ENCODE measurements at regions not wholly inside any gene's neighbourhood (a gene's known extent, or its start where the extent isn't known, plus 50 kb on each side); places are given as distances from the start of the nearest gene placed in this dataset.

DNA sequence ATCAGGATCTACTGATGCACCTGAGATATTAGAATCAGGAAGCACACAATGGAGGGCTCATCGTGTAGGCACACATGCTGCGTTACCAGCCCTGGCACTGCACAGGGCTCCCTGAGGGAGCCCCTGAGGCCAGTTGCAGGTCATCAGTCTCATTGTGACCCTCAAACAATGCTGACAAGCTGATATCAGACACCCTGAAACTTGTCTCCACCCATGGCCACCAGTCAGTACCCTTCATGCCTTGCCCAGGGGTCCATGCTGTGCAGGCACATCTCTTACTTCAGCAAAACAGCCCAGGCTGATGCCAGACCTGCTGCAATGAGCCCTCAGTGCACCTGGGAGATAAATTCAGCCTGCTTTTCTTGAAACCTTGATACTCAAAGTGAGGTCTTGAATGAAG, 59.5 kb upstream of the SLC6A11 start:
- Mint-ChIP-seq H3K4me3 (no peak overlapping the region), H3K36me3 (ENCODE audit: low read depth) (no peaks in the 10 kb centered on the region), H3K27me3 (ENCODE audit: insufficient read depth, low read depth, poor library complexity) (peaks cover 4% of the 10 kb centered on the region), H3K9me3 (no peaks in the 10 kb centered on the region; the same call in 2 of the 3 replicates), H3K4me1 (peaks cover 8% of the 10 kb centered on the region), H3K27ac (no peak overlapping the region)
- Histone ChIP-seq H3K36me3 (ENCODE audit: insufficient read depth) (no peaks in the 10 kb centered on the region), H3F3A (replicated peaks; ENCODE audit: low read depth) (no peaks in the 10 kb centered on the region), H3K4me2 (no peak overlapping the region), H4K20me1 (replicated peaks; ENCODE audit: insufficient read depth) (peaks cover 7% of the 10 kb centered on the region; the same call in 1 of the 2 replicates), H3K79me2 (replicated peaks; ENCODE audit: insufficient read depth) (no peaks in the 10 kb centered on the region), H3K27ac (ENCODE audit: low read depth) (no peak overlapping the region), H3K4me3 (no peak overlapping the region), H3K9me2 (ENCODE audit: insufficient read depth) (no peaks in the 10 kb centered on the region), H3K4me1 (ENCODE audit: insufficient read depth) (no peaks in the 10 kb centered on the region), H3K27me3 (ENCODE audit: insufficient read depth) (no peaks in the 10 kb centered on the region), H2AFZ (no peak overlapping the region)
- no peak for DNase-seq (ENCODE audit: low spot score)
- ATAC-seq, result no peak
- no peak for TF ChIP-seq STAT1 (IDR thresholded peaks at IDR 0.05; ENCODE audit: unreplicated experiment)
- TF ChIP-seq EZH2 (IDR thresholded peaks at IDR 0.05; ENCODE audit: low read depth, unreplicated experiment), result no peak
- no peak for TF ChIP-seq JUNB (IDR thresholded peaks at IDR 0.05; ENCODE audit: unreplicated experiment)
- no peak for TF ChIP-seq NANOG (IDR thresholded peaks at IDR 0.05; ENCODE audit: borderline replicate concordance)
- TF ChIP-seq, protein P1, sequence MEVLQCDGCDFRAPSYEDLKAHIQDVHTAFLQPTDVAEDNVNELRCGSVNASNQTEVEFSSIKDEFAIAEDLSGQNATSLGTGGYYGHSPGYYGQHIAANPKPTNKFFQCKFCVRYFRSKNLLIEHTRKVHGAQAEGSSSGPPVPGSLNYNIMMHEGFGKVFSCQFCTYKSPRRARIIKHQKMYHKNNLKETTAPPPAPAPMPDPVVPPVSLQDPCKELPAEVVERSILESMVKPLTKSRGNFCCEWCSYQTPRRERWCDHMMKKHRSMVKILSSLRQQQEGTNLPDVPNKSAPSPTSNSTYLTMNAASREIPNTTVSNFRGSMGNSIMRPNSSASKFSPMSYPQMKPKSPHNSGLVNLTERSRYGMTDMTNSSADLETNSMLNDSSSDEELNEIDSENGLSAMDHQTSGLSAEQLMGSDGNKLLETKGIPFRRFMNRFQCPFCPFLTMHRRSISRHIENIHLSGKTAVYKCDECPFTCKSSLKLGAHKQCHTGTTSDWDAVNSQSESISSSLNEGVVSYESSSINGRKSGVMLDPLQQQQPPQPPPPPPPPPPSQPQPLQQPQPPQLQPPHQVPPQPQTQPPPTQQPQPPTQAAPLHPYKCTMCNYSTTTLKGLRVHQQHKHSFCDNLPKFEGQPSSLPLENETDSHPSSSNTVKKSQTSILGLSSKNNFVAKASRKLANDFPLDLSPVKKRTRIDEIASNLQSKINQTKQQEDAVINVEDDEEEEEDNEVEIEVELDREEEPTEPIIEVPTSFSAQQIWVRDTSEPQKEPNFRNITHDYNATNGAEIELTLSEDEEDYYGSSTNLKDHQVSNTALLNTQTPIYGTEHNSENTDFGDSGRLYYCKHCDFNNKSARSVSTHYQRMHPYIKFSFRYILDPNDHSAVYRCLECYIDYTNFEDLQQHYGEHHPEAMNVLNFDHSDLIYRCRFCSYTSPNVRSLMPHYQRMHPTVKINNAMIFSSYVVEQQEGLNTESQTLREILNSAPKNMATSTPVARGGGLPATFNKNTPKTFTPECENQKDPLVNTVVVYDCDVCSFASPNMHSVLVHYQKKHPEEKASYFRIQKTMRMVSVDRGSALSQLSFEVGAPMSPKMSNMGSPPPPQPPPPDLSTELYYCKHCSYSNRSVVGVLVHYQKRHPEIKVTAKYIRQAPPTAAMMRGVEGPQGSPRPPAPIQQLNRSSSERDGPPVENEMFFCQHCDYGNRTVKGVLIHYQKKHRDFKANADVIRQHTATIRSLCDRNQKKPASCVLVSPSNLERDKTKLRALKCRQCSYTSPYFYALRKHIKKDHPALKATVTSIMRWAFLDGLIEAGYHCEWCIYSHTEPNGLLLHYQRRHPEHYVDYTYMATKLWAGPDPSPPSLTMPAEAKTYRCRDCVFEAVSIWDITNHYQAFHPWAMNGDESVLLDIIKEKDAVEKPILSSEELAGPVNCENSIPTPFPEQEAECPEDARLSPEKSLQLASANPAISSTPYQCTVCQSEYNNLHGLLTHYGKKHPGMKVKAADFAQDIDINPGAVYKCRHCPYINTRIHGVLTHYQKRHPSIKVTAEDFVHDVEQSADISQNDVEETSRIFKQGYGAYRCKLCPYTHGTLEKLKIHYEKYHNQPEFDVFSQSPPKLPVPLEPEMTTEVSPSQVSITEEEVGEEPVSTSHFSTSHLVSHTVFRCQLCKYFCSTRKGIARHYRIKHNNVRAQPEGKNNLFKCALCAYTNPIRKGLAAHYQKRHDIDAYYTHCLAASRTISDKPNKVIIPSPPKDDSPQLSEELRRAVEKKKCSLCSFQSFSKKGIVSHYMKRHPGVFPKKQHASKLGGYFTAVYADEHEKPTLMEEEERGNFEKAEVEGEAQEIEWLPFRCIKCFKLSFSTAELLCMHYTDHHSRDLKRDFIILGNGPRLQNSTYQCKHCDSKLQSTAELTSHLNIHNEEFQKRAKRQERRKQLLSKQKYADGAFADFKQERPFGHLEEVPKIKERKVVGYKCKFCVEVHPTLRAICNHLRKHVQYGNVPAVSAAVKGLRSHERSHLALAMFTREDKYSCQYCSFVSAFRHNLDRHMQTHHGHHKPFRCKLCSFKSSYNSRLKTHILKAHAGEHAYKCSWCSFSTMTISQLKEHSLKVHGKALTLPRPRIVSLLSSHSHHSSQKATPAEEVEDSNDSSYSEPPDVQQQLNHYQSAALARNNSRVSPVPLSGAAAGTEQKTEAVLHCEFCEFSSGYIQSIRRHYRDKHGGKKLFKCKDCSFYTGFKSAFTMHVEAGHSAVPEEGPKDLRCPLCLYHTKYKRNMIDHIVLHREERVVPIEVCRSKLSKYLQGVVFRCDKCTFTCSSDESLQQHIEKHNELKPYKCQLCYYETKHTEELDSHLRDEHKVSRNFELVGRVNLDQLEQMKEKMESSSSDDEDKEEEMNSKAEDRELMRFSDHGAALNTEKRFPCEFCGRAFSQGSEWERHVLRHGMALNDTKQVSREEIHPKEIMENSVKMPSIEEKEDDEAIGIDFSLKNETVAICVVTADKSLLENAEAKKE (CRISPR knock-in tag; IDR thresholded peaks at IDR 0.05), result no peak
- no peak for TF ChIP-seq EZH2phosphoT487 (IDR thresholded peaks at IDR 0.05; ENCODE audit: unreplicated experiment)
- no peak for TF ChIP-seq ZNF114 (CRISPR knock-in tag; IDR thresholded peaks at IDR 0.05)
- TF ChIP-seq ZNF331 (CRISPR knock-in tag; IDR thresholded peaks at IDR 0.05; ENCODE audit: low read depth), result no peak
- TF ChIP-seq, protein P2, sequence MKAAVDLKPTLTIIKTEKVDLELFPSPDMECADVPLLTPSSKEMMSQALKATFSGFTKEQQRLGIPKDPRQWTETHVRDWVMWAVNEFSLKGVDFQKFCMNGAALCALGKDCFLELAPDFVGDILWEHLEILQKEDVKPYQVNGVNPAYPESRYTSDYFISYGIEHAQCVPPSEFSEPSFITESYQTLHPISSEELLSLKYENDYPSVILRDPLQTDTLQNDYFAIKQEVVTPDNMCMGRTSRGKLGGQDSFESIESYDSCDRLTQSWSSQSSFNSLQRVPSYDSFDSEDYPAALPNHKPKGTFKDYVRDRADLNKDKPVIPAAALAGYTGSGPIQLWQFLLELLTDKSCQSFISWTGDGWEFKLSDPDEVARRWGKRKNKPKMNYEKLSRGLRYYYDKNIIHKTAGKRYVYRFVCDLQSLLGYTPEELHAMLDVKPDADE (IDR thresholded peaks at IDR 0.05), result no peak
- TF ChIP-seq POLR2AphosphoS5 (IDR thresholded peaks at IDR 0.05; ENCODE audit: low read depth), result no peak
- TF ChIP-seq, protein P3, sequence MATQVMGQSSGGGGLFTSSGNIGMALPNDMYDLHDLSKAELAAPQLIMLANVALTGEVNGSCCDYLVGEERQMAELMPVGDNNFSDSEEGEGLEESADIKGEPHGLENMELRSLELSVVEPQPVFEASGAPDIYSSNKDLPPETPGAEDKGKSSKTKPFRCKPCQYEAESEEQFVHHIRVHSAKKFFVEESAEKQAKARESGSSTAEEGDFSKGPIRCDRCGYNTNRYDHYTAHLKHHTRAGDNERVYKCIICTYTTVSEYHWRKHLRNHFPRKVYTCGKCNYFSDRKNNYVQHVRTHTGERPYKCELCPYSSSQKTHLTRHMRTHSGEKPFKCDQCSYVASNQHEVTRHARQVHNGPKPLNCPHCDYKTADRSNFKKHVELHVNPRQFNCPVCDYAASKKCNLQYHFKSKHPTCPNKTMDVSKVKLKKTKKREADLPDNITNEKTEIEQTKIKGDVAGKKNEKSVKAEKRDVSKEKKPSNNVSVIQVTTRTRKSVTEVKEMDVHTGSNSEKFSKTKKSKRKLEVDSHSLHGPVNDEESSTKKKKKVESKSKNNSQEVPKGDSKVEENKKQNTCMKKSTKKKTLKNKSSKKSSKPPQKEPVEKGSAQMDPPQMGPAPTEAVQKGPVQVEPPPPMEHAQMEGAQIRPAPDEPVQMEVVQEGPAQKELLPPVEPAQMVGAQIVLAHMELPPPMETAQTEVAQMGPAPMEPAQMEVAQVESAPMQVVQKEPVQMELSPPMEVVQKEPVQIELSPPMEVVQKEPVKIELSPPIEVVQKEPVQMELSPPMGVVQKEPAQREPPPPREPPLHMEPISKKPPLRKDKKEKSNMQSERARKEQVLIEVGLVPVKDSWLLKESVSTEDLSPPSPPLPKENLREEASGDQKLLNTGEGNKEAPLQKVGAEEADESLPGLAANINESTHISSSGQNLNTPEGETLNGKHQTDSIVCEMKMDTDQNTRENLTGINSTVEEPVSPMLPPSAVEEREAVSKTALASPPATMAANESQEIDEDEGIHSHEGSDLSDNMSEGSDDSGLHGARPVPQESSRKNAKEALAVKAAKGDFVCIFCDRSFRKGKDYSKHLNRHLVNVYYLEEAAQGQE (IDR thresholded peaks at IDR 0.05; ENCODE audit: unreplicated experiment), result no peak
- TF ChIP-seq CREB1 (CRISPR knock-in tag; IDR thresholded peaks at IDR 0.05; ENCODE audit: low read depth), result no peak
- TF ChIP-seq, protein P4, sequence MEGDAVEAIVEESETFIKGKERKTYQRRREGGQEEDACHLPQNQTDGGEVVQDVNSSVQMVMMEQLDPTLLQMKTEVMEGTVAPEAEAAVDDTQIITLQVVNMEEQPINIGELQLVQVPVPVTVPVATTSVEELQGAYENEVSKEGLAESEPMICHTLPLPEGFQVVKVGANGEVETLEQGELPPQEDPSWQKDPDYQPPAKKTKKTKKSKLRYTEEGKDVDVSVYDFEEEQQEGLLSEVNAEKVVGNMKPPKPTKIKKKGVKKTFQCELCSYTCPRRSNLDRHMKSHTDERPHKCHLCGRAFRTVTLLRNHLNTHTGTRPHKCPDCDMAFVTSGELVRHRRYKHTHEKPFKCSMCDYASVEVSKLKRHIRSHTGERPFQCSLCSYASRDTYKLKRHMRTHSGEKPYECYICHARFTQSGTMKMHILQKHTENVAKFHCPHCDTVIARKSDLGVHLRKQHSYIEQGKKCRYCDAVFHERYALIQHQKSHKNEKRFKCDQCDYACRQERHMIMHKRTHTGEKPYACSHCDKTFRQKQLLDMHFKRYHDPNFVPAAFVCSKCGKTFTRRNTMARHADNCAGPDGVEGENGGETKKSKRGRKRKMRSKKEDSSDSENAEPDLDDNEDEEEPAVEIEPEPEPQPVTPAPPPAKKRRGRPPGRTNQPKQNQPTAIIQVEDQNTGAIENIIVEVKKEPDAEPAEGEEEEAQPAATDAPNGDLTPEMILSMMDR (conservative IDR thresholded peaks at IDR 0.05; ENCODE audit: low read depth in 2 of 2), result no peak
